Memory B cell (primary cell): ENCODE measurements at regions not wholly inside any gene's neighbourhood (a gene's known extent, or its start where the extent isn't known, plus 50 kb on each side); places are given as distances from the start of the nearest gene placed in this dataset.

ENCODE experiments used
- ATAC-seq: fragments of 150-1000 bp; cut with Tn5 transposase; 2 replicates; pipeline ENCODE4 v1.10.0; 2021; ENCODE audit warnings: low read depth, mild to moderate bottlenecking, moderate library complexity
- DNase-seq, 2 donors: peaks; one replicate each; pipeline ENCODE4 v3.0.0; 2022; ENCODE audit warnings: low spot score in 2 of 2
- H3K27ac Mint-ChIP-seq: one replicate; pipeline ENCODE4 v1.8.0; 2022; ENCODE audit warnings: mild to moderate bottlenecking, moderate library complexity, mixed read lengths
- H3K27me3 Mint-ChIP-seq: one replicate; pipeline ENCODE4 v1.8.0; 2022; ENCODE audit warnings: mixed read lengths
- H3K36me3 Mint-ChIP-seq: one replicate; pipeline ENCODE4 v1.8.0; 2022; ENCODE audit warnings: mild to moderate bottlenecking, mixed read lengths
- H3K4me1 Mint-ChIP-seq: one replicate; pipeline ENCODE4 v1.8.0; 2022; ENCODE audit warnings: mixed read lengths
- H3K4me3 Mint-ChIP-seq: one replicate; pipeline ENCODE4 v1.8.0; 2022; ENCODE audit warnings: mild to moderate bottlenecking, moderate library complexity, mixed read lengths
- H3K9me3 Mint-ChIP-seq: one replicate; pipeline ENCODE4 v1.8.0; 2022; ENCODE audit warnings: mixed read lengths

- H3K27me3 Mint-ChIP-seq = no peaks in the 10 kb centered on the region
- no peaks in the 10 kb centered on the region for H3K4me1 Mint-ChIP-seq
- H3K4me3 Mint-ChIP-seq = no peak overlapping the region
- ATAC-seq (no peak), DNase-seq (no peak)
- H3K27ac Mint-ChIP-seq = no peak overlapping the region
- H3K36me3 Mint-ChIP-seq = no peaks in the 10 kb centered on the region
- H3K9me3 Mint-ChIP-seq = no peaks in the 10 kb centered on the region
Observed at GRCh38 chr18:67359873-67360838, 156.4 kb downstream of the DSEL start.

- Mint-ChIP-seq H3K36me3 (no peaks in the 10 kb centered on the region), H3K9me3 (no peaks in the 10 kb centered on the region), H3K27ac (no peak overlapping the region), H3K4me3 (no peak overlapping the region), H3K4me1 (no peaks in the 10 kb centered on the region), H3K27me3 (no peaks in the 10 kb centered on the region)
- ATAC-seq (no peak), DNase-seq (no peak)
Observed at GRCh38 chr18:67358947-67359346, 157.6 kb downstream of the DSEL start.

GRCh38 chr18:67354692-67355091, 161.8 kb downstream of the DSEL start:
- ATAC-seq = no peak

GRCh38 chr18:67354091-67354490, 162.4 kb downstream of the DSEL start:
- Mint-ChIP-seq H3K27me3 (no peaks in the 10 kb centered on the region), H3K9me3 (no peaks in the 10 kb centered on the region), H3K36me3 (no peaks in the 10 kb centered on the region), H3K4me3 (no peak overlapping the region), H3K27ac (no peak overlapping the region), H3K4me1 (no peaks in the 10 kb centered on the region)
- ATAC-seq (no peak), DNase-seq (no peak)

More at GRCh38 chr18:67354692-67355091, 161.8 kb downstream of the DSEL start:
- no peaks in the 10 kb centered on the region for H3K36me3 Mint-ChIP-seq
- no peak overlapping the region for H3K4me3 Mint-ChIP-seq
- H3K27ac Mint-ChIP-seq = no peak overlapping the region
- H3K27me3 Mint-ChIP-seq = no peaks in the 10 kb centered on the region
- no peaks in the 10 kb centered on the region for H3K9me3 Mint-ChIP-seq
- no peak for DNase-seq
- no peaks in the 10 kb centered on the region for H3K4me1 Mint-ChIP-seq

- H3K4me1 Mint-ChIP-seq = no peaks in the 10 kb centered on the region
- no peaks in the 10 kb centered on the region for H3K27me3 Mint-ChIP-seq
- ATAC-seq = no peak
- no peaks in the 10 kb centered on the region for H3K9me3 Mint-ChIP-seq
- DNase-seq = no peak
- no peak overlapping the region for H3K4me3 Mint-ChIP-seq
- H3K27ac Mint-ChIP-seq = no peak overlapping the region
- no peaks in the 10 kb centered on the region for H3K36me3 Mint-ChIP-seq
Observed at GRCh38 chr18:67347438-67347837, 169.1 kb downstream of the DSEL start.

GRCh38 chr18:67342159-67342558, 174.4 kb downstream of the DSEL start:
- H3K36me3 Mint-ChIP-seq = no peaks in the 10 kb centered on the region
- no peak for DNase-seq
- H3K9me3 Mint-ChIP-seq = peaks cover 3% of the 10 kb centered on the region

GRCh38 chr18:67337696-67338095, 178.8 kb downstream of the DSEL start:
- ATAC-seq (no peak), DNase-seq (no peak)
- Mint-ChIP-seq H3K9me3 (peaks cover 6% of the 10 kb centered on the region), H3K4me3 (no peak overlapping the region), H3K36me3 (no peaks in the 10 kb centered on the region), H3K27ac (no peak overlapping the region), H3K4me1 (no peaks in the 10 kb centered on the region), H3K27me3 (no peaks in the 10 kb centered on the region)

More at GRCh38 chr18:67342159-67342558, 174.4 kb downstream of the DSEL start:
- Mint-ChIP-seq H3K27me3 (no peaks in the 10 kb centered on the region), H3K27ac (no peak overlapping the region), H3K4me1 (no peaks in the 10 kb centered on the region), H3K4me3 (no peak overlapping the region)
- ATAC-seq = no peak

- Mint-ChIP-seq H3K27me3 (no peaks in the 10 kb centered on the region), H3K4me1 (no peaks in the 10 kb centered on the region), H3K4me3 (no peak overlapping the region), H3K27ac (no peak overlapping the region), H3K36me3 (no peaks in the 10 kb centered on the region), H3K9me3 (peaks cover 4% of the 10 kb centered on the region)
- DNase-seq = no peak
- ATAC-seq = no peak
Observed at GRCh38 chr18:67331857-67332256, 184.7 kb downstream of the DSEL start.

GRCh38 chr18:67319109-67319508, 197.4 kb downstream of the DSEL start:
- ATAC-seq (no peak), DNase-seq (no peak)
- no peak overlapping the region for H3K4me3 Mint-ChIP-seq
- H3K36me3 Mint-ChIP-seq = no peaks in the 10 kb centered on the region
- H3K9me3 Mint-ChIP-seq = peaks cover 8% of the 10 kb centered on the region
- no peak overlapping the region for H3K27ac Mint-ChIP-seq
- H3K27me3 Mint-ChIP-seq = no peaks in the 10 kb centered on the region
- no peaks in the 10 kb centered on the region for H3K4me1 Mint-ChIP-seq

GRCh38 chr18:67318651-67319050, 197.9 kb downstream of the DSEL start:
- Mint-ChIP-seq H3K4me1 (no peaks in the 10 kb centered on the region), H3K4me3 (no peak overlapping the region), H3K36me3 (no peaks in the 10 kb centered on the region), H3K27me3 (no peaks in the 10 kb centered on the region), H3K27ac (no peak overlapping the region), H3K9me3 (peaks cover 8% of the 10 kb centered on the region)
- DNase-seq (no peak), ATAC-seq (no peak)

- Mint-ChIP-seq H3K4me1 (no peaks in the 10 kb centered on the region), H3K36me3 (no peaks in the 10 kb centered on the region), H3K9me3 (no peaks in the 10 kb centered on the region), H3K27ac (no peak overlapping the region), H3K27me3 (no peaks in the 10 kb centered on the region), H3K4me3 (no peak overlapping the region)
- ATAC-seq (no peak), DNase-seq (no peak)
Observed at GRCh38 chr18:67310826-67311225, 205.7 kb downstream of the DSEL start.

GRCh38 chr18:67308819-67309218, 207.7 kb downstream of the DSEL start:
- ATAC-seq (no peak), DNase-seq (no peak)
- H3K4me3 Mint-ChIP-seq = no peak overlapping the region
- no peaks in the 10 kb centered on the region for H3K9me3 Mint-ChIP-seq
- no peaks in the 10 kb centered on the region for H3K27me3 Mint-ChIP-seq
- no peak overlapping the region for H3K27ac Mint-ChIP-seq
- H3K36me3 Mint-ChIP-seq = no peaks in the 10 kb centered on the region
- no peaks in the 10 kb centered on the region for H3K4me1 Mint-ChIP-seq

GRCh38 chr18:67305466-67305865, 211.1 kb downstream of the DSEL start:
- no peak overlapping the region for H3K4me3 Mint-ChIP-seq
- H3K4me1 Mint-ChIP-seq = no peaks in the 10 kb centered on the region
- peaks cover 1% of the 10 kb centered on the region for H3K36me3 Mint-ChIP-seq
- ATAC-seq = no peak
- peaks cover 5% of the 10 kb centered on the region for H3K9me3 Mint-ChIP-seq
- H3K27me3 Mint-ChIP-seq = no peaks in the 10 kb centered on the region
- H3K27ac Mint-ChIP-seq = no peak overlapping the region
- DNase-seq = no peak

GRCh38 chr18:67302043-67302442, 214.5 kb downstream of the DSEL start:
- DNase-seq (no peak), ATAC-seq (no peak)
- H3K27ac Mint-ChIP-seq = no peak overlapping the region
- H3K4me3 Mint-ChIP-seq = no peak overlapping the region
- H3K36me3 Mint-ChIP-seq = peaks cover 1% of the 10 kb centered on the region
- no peaks in the 10 kb centered on the region for H3K27me3 Mint-ChIP-seq
- H3K4me1 Mint-ChIP-seq = no peaks in the 10 kb centered on the region
- peaks cover 5% of the 10 kb centered on the region for H3K9me3 Mint-ChIP-seq

- no peak for ATAC-seq
- H3K27ac Mint-ChIP-seq = no peak overlapping the region
Observed at GRCh38 chr18:67301592-67301991, 214.9 kb downstream of the DSEL start.

More at GRCh38 chr18:67301592-67301991, 214.9 kb downstream of the DSEL start:
- H3K27me3 Mint-ChIP-seq = no peaks in the 10 kb centered on the region
- DNase-seq = no peak
- H3K9me3 Mint-ChIP-seq = peaks cover 5% of the 10 kb centered on the region
- no peaks in the 10 kb centered on the region for H3K4me1 Mint-ChIP-seq
- H3K36me3 Mint-ChIP-seq = peaks cover 1% of the 10 kb centered on the region
- H3K4me3 Mint-ChIP-seq = no peak overlapping the region
